PFSK-1 (cell line): ENCODE measurements at regions not wholly inside any gene's neighbourhood (a gene's known extent, or its start where the extent isn't known, plus 50 kb on each side); places are given as distances from the start of the nearest gene placed in this dataset.

Experiments
- POLR2AphosphoS5 ChIP-seq: IDR thresholded peaks from 2 replicates; pipeline ENCODE4 v1.6.1; 2012; ENCODE audit warnings: low read depth, mild to moderate bottlenecking, control low read depth, low read length, moderate library complexity
- SIN3A ChIP-seq: IDR thresholded peaks from 2 replicates; pipeline ENCODE4 v1.6.1; 2012; ENCODE audit warnings: mild to moderate bottlenecking, low read length, moderate library complexity, borderline replicate concordance; ENCODE audit not compliant: insufficient read depth
- TAF1 ChIP-seq: IDR thresholded peaks from 2 replicates; pipeline ENCODE4 v1.6.1; 2012; ENCODE audit warnings: low read length, control low read depth, borderline replicate concordance; ENCODE audit not compliant: insufficient read depth
- TF ChIP-seq, protein P1 (sequence below), 2 experiments: IDR thresholded peaks; 2 replicates each; pipeline versions ENCODE4 v1.6.1 to v1.8.0; 2011 to 2012; ENCODE audit warnings: low read depth in 2 of 2, low read length in 2 of 2, control low read depth in 1 of 2, inconsistent platforms in 1 of 2, mild to moderate bottlenecking in 1 of 2, moderate library complexity in 1 of 2; ENCODE audit not compliant: insufficient read depth in 1 of 2

DNA sequence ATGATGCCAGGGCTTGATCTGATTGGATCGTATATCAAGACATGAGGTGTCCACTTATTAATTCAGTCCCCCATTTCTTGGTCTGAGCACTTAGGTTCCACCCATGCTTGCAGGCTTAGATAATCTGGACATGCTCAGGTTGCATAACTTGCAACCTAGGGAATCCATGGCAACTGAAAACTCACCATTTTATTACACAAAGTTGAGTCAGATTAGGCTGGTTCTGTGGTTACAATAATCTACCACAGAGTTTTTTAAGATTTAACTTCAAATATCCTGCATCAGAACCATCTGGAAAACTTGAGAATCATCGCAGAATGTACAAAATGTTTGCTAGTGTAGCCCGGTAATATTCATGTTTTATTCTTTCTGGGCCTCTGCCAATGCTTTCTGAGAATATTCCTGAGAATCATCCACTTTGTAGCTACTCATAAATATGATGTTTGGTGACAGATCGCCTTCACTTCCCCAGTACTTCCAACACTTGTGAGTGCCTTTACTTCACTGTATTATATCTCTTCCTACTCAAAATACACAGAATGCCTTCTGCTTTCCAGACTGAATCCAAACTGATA, 707.2 kb upstream of the ADAMTS5 start:
- no peak for TF ChIP-seq SIN3A
- TF ChIP-seq, protein P1, sequence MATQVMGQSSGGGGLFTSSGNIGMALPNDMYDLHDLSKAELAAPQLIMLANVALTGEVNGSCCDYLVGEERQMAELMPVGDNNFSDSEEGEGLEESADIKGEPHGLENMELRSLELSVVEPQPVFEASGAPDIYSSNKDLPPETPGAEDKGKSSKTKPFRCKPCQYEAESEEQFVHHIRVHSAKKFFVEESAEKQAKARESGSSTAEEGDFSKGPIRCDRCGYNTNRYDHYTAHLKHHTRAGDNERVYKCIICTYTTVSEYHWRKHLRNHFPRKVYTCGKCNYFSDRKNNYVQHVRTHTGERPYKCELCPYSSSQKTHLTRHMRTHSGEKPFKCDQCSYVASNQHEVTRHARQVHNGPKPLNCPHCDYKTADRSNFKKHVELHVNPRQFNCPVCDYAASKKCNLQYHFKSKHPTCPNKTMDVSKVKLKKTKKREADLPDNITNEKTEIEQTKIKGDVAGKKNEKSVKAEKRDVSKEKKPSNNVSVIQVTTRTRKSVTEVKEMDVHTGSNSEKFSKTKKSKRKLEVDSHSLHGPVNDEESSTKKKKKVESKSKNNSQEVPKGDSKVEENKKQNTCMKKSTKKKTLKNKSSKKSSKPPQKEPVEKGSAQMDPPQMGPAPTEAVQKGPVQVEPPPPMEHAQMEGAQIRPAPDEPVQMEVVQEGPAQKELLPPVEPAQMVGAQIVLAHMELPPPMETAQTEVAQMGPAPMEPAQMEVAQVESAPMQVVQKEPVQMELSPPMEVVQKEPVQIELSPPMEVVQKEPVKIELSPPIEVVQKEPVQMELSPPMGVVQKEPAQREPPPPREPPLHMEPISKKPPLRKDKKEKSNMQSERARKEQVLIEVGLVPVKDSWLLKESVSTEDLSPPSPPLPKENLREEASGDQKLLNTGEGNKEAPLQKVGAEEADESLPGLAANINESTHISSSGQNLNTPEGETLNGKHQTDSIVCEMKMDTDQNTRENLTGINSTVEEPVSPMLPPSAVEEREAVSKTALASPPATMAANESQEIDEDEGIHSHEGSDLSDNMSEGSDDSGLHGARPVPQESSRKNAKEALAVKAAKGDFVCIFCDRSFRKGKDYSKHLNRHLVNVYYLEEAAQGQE (IDR thresholded peaks at IDR 0.05; ENCODE audit: insufficient read depth in 1 of 2, low read depth in 2 of 2, low read length in 2 of 2) = no peak
- no peak for TF ChIP-seq TAF1
- TF ChIP-seq POLR2AphosphoS5 = no peak
